Pulmonary artery endothelial cell (primary cell): ENCODE measurements at regions not wholly inside any gene's neighbourhood (a gene's known extent, or its start where the extent isn't known, plus 50 kb on each side); places are given as distances from the start of the nearest gene placed in this dataset.
A peak's percentile ranks its signal among the peaks of the same experiment; 100 is the strongest.
"Not testable (repeated sequence)": the region's sequence is repeated elsewhere in the genome, so short reads cannot be mapped to it uniquely, and the experiment has no call there.

ENCODE experiments used
- DNase-seq: peaks from one replicate; pipeline ENCODE4 v3.0.0-alpha.2; 2011; ENCODE audit warnings: low read depth, low spot score

- no peak for DNase-seq
Measured at GRCh38 chr10:5576780-5577624, 52.2 kb downstream of the CALML3 start.

- not testable (repeated sequence) for DNase-seq
Measured at GRCh38 chr10:5580038-5580428, 55.3 kb downstream of the CALML3 start.

- DNase-seq, result no peak
Measured at GRCh38 chr10:5581670-5582566, 57.2 kb downstream of the CALML3 start.

DNA sequence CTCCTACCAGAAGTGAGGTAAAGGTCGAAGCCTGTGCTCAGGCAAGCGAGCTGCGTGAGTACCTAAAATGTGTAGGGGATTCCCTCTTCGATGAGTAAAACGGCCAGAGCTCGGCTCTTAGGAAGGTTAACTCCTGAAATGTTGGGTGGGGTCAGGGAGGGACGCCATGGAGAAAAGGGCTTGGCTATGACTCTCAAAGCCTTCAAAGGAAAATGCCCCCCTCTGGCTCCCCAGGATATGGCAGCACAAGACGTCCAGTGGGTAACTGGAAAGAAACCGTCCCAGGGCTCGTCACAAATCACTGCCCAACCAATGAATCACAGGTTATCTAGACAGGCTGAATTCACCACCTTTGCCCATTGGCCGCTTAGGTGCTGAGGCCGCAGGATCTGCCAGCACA lies 58.0 kb downstream of the CALML3 start:
- DNase-seq, result no peak

DNA sequence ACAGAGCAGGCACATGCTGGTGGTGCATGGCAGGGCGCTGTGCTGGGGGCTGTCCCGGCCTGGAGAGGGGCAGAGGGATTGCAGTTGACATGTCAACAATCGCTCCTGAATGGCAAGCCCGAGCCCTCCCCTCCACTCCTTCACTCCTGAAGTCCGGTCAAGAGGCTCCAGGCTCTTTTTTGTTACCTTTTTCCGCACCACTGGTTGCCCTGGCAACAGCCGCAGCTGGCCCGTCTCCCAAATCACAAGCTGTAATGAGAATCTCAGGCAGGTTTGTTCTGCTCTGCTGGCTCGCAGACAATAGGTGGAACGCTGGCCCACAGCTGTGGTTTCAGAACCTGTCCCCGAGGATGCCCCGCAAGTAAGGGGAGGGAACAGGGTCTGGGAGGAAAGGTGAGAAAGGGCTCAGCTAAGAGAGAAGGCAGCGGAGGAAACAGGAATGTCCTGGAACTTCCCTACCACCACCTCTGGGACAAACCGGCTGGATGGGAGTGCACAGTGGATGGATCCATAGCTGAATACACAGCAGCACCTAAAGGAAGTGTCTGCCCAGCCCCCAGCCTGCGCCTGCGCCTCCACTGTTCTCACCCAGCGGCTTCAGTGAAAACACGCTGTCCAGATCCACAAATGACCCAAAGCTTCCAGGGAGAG lies 58.9 kb downstream of the CALML3 start:
- no peak for DNase-seq

DNA sequence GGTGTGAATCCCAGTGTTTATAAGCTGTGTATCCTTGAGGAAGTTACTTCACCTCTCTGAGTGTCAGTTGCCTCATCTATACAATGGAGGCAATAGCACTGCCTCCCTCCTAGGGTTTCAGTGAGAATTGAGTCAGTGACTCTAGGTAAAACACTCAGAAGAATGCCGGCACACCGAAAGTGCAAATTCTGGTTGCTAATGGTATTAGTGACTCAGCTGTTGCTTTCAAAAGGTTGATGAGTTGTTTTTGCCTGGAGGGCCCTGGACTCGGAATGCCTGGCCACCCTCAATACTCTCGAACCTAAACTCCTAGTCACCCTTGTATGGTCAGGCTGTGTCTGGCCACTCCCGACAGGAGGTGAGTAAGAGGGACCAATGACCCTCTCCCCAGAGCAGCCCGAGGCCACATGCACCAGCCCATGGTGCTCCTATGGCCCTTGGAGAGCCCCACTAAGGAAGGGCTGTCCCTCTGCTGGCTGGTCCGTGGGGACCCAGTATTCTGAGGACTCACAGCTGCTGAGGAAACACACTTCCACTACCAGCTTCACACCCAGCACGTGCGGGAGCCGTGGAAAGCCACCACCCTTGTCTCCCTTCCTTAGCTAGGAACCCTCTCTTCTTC lies 60.2 kb downstream of the CALML3 start:
- no peak for DNase-seq

DNA sequence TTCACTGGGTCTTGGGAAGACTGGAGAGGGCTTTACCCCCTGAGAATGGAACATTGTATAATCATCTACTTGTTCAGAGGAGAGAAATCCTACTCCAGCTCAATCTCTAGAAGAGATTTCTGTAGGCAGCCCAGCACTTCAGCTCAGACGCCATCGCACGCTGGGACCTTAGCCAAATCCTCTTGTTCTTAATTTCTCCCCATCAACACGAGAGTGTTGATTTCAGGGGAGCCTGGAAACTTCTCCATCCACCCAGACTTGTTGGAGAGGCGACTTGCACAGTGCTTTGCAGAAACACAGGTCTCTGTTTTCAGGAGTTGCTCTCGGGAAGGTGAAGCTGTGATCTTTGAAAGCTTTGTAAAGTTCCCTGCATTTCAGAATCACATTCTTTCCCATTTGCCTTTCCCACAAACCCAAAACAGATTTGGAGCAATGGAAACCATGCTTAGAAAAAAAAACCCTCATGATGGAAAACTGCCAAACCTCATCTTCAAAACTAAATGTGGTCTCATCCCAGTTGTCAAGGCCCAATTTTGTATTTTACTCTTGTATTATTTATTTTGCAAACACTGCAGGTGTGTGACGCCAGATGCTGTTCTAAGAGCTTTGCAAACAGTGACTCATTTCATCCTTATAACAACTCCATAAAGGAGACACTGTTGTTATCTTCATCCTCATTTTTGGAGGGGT lies 60.9 kb downstream of the CALML3 start:
- no peak for DNase-seq

GRCh38 chr10:5587151-5588079 lies 62.7 kb downstream of the CALML3 start:
- peak; percentile 22 for DNase-seq

DNA sequence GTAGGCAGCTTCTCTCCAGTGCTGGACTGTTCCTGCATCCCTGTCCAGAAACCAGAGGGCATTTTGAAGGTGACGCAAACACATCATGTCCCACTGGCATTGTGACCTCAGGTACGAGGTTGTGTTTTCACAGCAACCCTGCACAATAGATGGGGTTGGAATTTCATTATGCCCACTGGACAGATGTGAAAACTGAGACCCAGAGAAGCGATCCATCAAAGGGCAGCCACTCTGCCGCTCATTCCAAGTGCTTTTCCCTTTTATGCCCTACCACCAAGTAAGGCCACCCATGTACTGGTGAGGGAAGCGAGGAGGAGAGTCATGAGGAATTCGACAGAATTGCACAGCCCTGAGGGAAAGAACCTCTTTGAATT lies 63.3 kb downstream of the CALML3 start:
- no peak for DNase-seq

DNA sequence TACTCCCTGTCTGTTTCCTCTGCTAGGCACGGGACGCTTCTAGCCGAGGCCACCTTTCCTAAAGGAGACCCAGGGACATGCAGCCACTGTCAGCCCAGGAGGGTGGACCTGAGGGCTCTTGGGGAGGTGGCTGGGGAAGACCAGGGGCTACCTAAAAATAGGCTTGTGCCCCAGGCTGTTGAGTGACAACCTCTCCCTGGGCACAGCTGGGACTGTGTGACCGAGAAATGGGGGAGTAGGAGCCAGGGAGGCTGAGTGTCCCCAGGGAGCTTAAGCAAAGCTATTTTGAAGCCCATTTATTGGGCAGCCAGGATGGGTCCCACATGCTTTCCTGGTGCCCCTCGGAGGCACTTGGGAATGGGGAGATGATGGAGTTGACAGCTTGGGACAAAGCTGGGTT lies 63.8 kb downstream of the CALML3 start:
- no peak for DNase-seq
